DND-41 (cell line): ENCODE measurements at regions not wholly inside any gene's neighbourhood (a gene's known extent, or its start where the extent isn't known, plus 50 kb on each side); places are given as distances from the start of the nearest gene placed in this dataset.

Experiments
- ATAC-seq: fragments of 200-7000 bp; cut with Tn5 transposase; 3 replicates; pipeline ENCODE4 v1.9.1; 2021; ENCODE audit warnings: low read depth; ENCODE audit not compliant: insufficient read depth
- DNase-seq: peaks from one replicate; pipeline ENCODE4 v3.0.0-alpha.2; 2020
- H2AFZ ChIP-seq: 2 replicates; pipeline ENCODE4 v1.6.0; 2012; ENCODE audit warnings: low read depth, low read length
- H3K27ac ChIP-seq: 2 replicates; pipeline ENCODE4 v1.5.1; 2012; ENCODE audit warnings: low read length, inconsistent platforms
- H3K27me3 ChIP-seq: fragments of 200-600 bp; sonication (generic); 2 replicates; pipeline ENCODE4 v1.6.0; 2012; ENCODE audit warnings: low read length, mild to moderate bottlenecking, inconsistent platforms; ENCODE audit not compliant: insufficient read depth, poor library complexity
- H3K36me3 ChIP-seq: 2 replicates; pipeline ENCODE4 v1.5.1; 2012; ENCODE audit warnings: low read length, inconsistent platforms; ENCODE audit not compliant: insufficient read depth
- H3K4me1 ChIP-seq: 2 replicates; pipeline ENCODE4 v1.5.1; 2012; ENCODE audit warnings: mild to moderate bottlenecking, low read length; ENCODE audit not compliant: insufficient read depth
- H3K4me2 ChIP-seq: 2 replicates; pipeline ENCODE4 v1.6.0; 2012; ENCODE audit warnings: mild to moderate bottlenecking, moderate library complexity, low read length, inconsistent platforms; ENCODE audit not compliant: insufficient read depth
- H3K4me3 ChIP-seq, 2 experiments: fragments of 200-600 bp in 1 of 2; shearing (Covaris generic) in 1 of 2; 2 replicates each; pipeline ENCODE4 v1.5.1; 2012 to 2016; ENCODE audit warnings: inconsistent platforms in 2 of 2, low read length in 2 of 2, mild to moderate bottlenecking in 2 of 2, low read depth in 1 of 2, moderate library complexity in 1 of 2
- H3K79me2 ChIP-seq: 2 replicates; pipeline ENCODE4 v1.6.0; 2012; ENCODE audit warnings: low read length, inconsistent platforms; ENCODE audit not compliant: insufficient read depth
- H3K9ac ChIP-seq: 2 replicates; pipeline ENCODE4 v1.6.0; 2012; ENCODE audit warnings: low read depth, mild to moderate bottlenecking, inconsistent platforms, low read length, moderate library complexity
- H3K9me3 ChIP-seq: 2 replicates; pipeline ENCODE4 v1.5.1; 2012; ENCODE audit warnings: low read length, moderate library complexity, mild to moderate bottlenecking, inconsistent platforms; ENCODE audit not compliant: insufficient read depth, severe bottlenecking
- H4K20me1 ChIP-seq: 2 replicates; pipeline ENCODE4 v1.6.0; 2012; ENCODE audit warnings: low read length; ENCODE audit not compliant: insufficient read depth
- CTCF ChIP-seq: IDR thresholded peaks from 2 replicates; pipeline ENCODE4 v1.5.1; 2012; ENCODE audit warnings: borderline replicate concordance, low read length, moderate library complexity, mild to moderate bottlenecking; ENCODE audit not compliant: poor library complexity, severe bottlenecking; ENCODE audit errors: extremely low read depth
- EZH2 ChIP-seq: IDR thresholded peaks from 3 replicates; pipeline ENCODE4 v1.6.1; 2012; ENCODE audit warnings: borderline replicate concordance, low read depth, mild to moderate bottlenecking, moderate library complexity, low read length, inconsistent platforms; ENCODE audit not compliant: severe bottlenecking

- ATAC-seq: no peak
- TF ChIP-seq EZH2: no peak
- TF ChIP-seq CTCF: no peak
- no peaks in the 10 kb centered on the region; the same call in 1 of the 2 replicates for H3K4me1 ChIP-seq
- no peaks in the 10 kb centered on the region for H3K27me3 ChIP-seq
- no peak for DNase-seq
- H3K36me3 ChIP-seq: no peaks in the 10 kb centered on the region
- no peak overlapping the region for H2AFZ ChIP-seq
- no peaks in the 10 kb centered on the region for H3K79me2 ChIP-seq
- H4K20me1 ChIP-seq: no peaks in the 10 kb centered on the region
- no peak overlapping the region for H3K4me2 ChIP-seq
- H3K27ac ChIP-seq: no peak overlapping the region
- H3K4me3 ChIP-seq: no peak overlapping the region
- H3K9ac ChIP-seq: no peak overlapping the region
- H3K9me3 ChIP-seq: no peaks in the 10 kb centered on the region
Measured at GRCh38 chr16:62638964-62639870, 603.0 kb upstream of the CDH8 start.

GRCh38 chr16:62638324-62638911 is 602.2 kb upstream of the CDH8 start:
- H3K9me3 ChIP-seq: no peaks in the 10 kb centered on the region
- no peak overlapping the region for H2AFZ ChIP-seq
- no peak overlapping the region for H3K4me2 ChIP-seq
- no peaks in the 10 kb centered on the region for H3K79me2 ChIP-seq
- no peaks in the 10 kb centered on the region; the same call in 1 of the 2 replicates for H3K4me1 ChIP-seq
- no peaks in the 10 kb centered on the region for H3K36me3 ChIP-seq
- no peak overlapping the region for H3K9ac ChIP-seq
- DNase-seq (no peak), ATAC-seq (no peak)
- H3K27me3 ChIP-seq: no peaks in the 10 kb centered on the region
- no peak overlapping the region for H3K4me3 ChIP-seq
- TF ChIP-seq EZH2 (no peak), CTCF (no peak)
- no peaks in the 10 kb centered on the region for H4K20me1 ChIP-seq
- H3K27ac ChIP-seq: no peak overlapping the region

- Histone ChIP-seq H2AFZ (no peak overlapping the region), H3K9ac (no peak overlapping the region), H3K27me3 (no peaks in the 10 kb centered on the region), H4K20me1 (no peaks in the 10 kb centered on the region), H3K9me3 (no peaks in the 10 kb centered on the region), H3K36me3 (no peaks in the 10 kb centered on the region), H3K79me2 (no peaks in the 10 kb centered on the region), H3K4me1 (no peaks in the 10 kb centered on the region), H3K4me3 (no peak overlapping the region), H3K4me2 (no peak overlapping the region), H3K27ac (no peak overlapping the region)
- DNase-seq (no peak), ATAC-seq (no peak)
- no peak for TF ChIP-seq CTCF
- TF ChIP-seq EZH2: no peak
Measured at GRCh38 chr16:62625326-62625725, 589.1 kb upstream of the CDH8 start.
